Esophagus muscularis mucosa (tissue), 3 donors: ENCODE measurements at regions not wholly inside any gene's neighbourhood (a gene's known extent, or its start where the extent isn't known, plus 50 kb on each side); places are given as distances from the start of the nearest gene placed in this dataset.

Experiments used
- CTCF ChIP-seq, 3 experiments: fragments of 200-600 bp in 2 of 3; fragments of 450-650 bp in 1 of 3; sonication (generic) in 2 of 3; IDR thresholded peaks; one replicate each; pipeline ENCODE4 v1.5.1; 2017 to 2019; ENCODE audit warnings: antibody characterized with exemption in 3 of 3, mild to moderate bottlenecking in 2 of 3, moderate library complexity in 1 of 3
- POLR2A ChIP-seq: fragments of 450-650 bp; IDR thresholded peaks from one replicate; pipeline ENCODE4 v1.6.1; 2017; ENCODE audit warnings: antibody characterized with exemption, moderate library complexity, mild to moderate bottlenecking, low read depth

GRCh38 chr7:47658886-47659635 is 77.2 kb upstream of the TNS3 start:
- TF ChIP-seq CTCF (IDR thresholded peaks at IDR 0.05) = no peak
- TF ChIP-seq POLR2A = no peak
